ENCODE measurements at regions not wholly inside any gene's neighbourhood (a gene's known extent, or its start where the extent isn't known, plus 50 kb on each side); places are given as distances from the start of the nearest gene placed in this dataset.

- no peak overlapping the region for H3K27ac Mint-ChIP-seq
- no peaks in the 10 kb centered on the region for H3K36me3 Mint-ChIP-seq (ENCODE audit: low read depth)
- ATAC-seq: no peak
- POLR2A ChIA-PET: no interaction called here
- H3K4me1 Mint-ChIP-seq: no peaks in the 10 kb centered on the region
- CTCF ChIA-PET: no interaction called here
- DNase-seq: no peak
- H3K4me3 Mint-ChIP-seq: no peak overlapping the region
- peaks cover 1% of the 10 kb centered on the region for H3K9me3 Mint-ChIP-seq (ENCODE audit: low read depth)
- H3K27me3 Mint-ChIP-seq: no peaks in the 10 kb centered on the region
- intact Hi-C loops (cut with DNase I, micrococcal nuclease): no loop called here
Observed at GRCh38 chr5:105905392-105905791, 1765.3 kb downstream of the EFNA5 start.

DNA sequence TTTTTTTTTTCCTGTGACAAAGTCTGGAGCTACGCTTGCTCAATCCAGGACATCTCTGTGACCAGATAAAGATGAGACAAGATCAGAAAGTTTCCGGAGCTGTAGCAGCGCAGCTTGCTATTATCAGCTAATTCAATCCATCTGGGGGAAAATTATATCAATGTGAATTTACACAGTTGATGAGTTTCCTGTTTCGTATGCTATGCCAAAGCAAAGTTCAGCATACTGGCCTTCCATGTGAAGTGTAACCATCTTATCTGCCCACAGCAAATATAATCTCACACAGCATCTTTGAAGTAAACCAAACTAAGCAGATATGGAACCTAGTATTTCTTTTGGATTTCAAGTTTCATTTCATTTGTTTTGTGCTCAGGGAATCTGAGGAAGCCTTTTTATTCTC, 1767.7 kb downstream of the EFNA5 start:
- POLR2A ChIA-PET: no interaction called here
- no peak overlapping the region for H3K4me3 Mint-ChIP-seq
- H3K9me3 Mint-ChIP-seq (ENCODE audit: low read depth): peaks cover under 1% of the 10 kb centered on the region
- intact Hi-C loops (cut with DNase I, micrococcal nuclease): no loop called here
- DNase-seq: no peak
- no peak for ATAC-seq
- no peaks in the 10 kb centered on the region for H3K27me3 Mint-ChIP-seq
- no peak overlapping the region for H3K27ac Mint-ChIP-seq
- H3K36me3 Mint-ChIP-seq (ENCODE audit: low read depth): no peaks in the 10 kb centered on the region
- CTCF ChIA-PET: no interaction called here
- no peaks in the 10 kb centered on the region for H3K4me1 Mint-ChIP-seq

- POLR2A ChIA-PET: no interaction called here
- no peaks in the 10 kb centered on the region for H3K9me3 Mint-ChIP-seq (ENCODE audit: low read depth)
- no peak for DNase-seq
- CTCF ChIA-PET: no interaction called here
- no peaks in the 10 kb centered on the region for H3K4me1 Mint-ChIP-seq
- ATAC-seq: no peak
- H3K27ac Mint-ChIP-seq: no peak overlapping the region
- no peaks in the 10 kb centered on the region for H3K36me3 Mint-ChIP-seq (ENCODE audit: low read depth)
- no peaks in the 10 kb centered on the region for H3K27me3 Mint-ChIP-seq
- intact Hi-C loops (cut with DNase I, micrococcal nuclease): no loop called here
- no peak overlapping the region for H3K4me3 Mint-ChIP-seq
Observed at GRCh38 chr5:105899726-105900125, 1771.0 kb downstream of the EFNA5 start.

- ChIA-PET CTCF (interaction anchor here (0.6 kb wide), 1 partner anchor 90 kb away, joined by 3 read pairs; no protein-coding TSS in a partner anchor), POLR2A (no interaction called here)
- ATAC-seq: no peak
- no peak for DNase-seq
- H3K36me3 Mint-ChIP-seq (ENCODE audit: low read depth): no peaks in the 10 kb centered on the region
- H3K27me3 Mint-ChIP-seq: no peaks in the 10 kb centered on the region
- H3K4me3 Mint-ChIP-seq: no peak overlapping the region
- H3K27ac Mint-ChIP-seq: no peak overlapping the region
- intact Hi-C loops (cut with DNase I, micrococcal nuclease): no loop called here
- H3K4me1 Mint-ChIP-seq: no peaks in the 10 kb centered on the region
- no peaks in the 10 kb centered on the region for H3K9me3 Mint-ChIP-seq (ENCODE audit: low read depth)
Observed at GRCh38 chr5:105898183-105898582, 1772.6 kb downstream of the EFNA5 start.

DNA sequence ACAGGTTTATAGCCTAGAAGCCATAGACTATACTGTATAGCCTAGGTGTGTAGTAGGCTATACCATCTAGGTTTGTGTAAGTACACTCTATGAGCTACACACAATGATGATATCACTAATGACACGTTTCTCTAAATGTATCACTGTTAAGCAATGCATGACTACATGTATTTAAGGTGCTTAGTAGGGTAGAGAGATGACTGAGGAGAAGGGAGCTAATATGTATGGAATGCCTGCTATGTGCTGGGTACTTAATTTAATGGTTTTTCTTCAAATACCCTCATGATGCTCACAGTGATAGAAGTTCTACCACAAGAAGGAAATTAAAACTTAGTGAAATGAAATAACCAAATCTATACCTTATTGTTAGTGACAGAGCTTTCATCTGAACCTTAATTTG, 1785.5 kb downstream of the EFNA5 start:
- intact Hi-C loops (cut with DNase I, micrococcal nuclease): no loop called here
- no peak overlapping the region for H3K4me3 Mint-ChIP-seq
- POLR2A ChIA-PET: no interaction called here

DNA sequence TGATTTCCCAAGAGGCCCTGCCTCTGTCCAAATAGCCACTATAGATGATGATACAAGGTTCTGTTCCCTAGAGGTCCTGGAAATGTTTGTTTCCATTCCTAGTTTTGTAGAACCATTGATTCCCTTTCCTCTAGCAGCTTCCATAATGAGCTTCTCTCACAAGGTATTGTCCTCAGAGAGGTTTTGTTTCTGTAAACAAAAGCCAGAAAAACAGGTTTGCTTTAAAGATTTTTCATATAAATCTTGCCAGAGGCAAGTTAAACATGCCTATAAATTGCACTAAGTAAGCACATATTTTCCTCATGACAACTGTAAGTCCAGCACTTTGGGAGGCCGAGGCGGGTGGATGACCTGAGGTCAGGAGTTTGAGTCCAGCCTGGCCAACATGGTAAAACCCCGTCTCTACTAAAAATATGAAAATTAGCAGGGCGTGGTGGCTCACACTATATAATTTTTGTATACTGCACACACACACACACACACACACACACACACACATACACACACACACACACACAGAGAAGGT, 1787.7 kb downstream of the EFNA5 start:
- Mint-ChIP-seq H3K4me3 (no peak overlapping the region), H3K36me3 (ENCODE audit: low read depth) (no peaks in the 10 kb centered on the region), H3K27me3 (no peaks in the 10 kb centered on the region)

More for the DNA sequence above, 1785.5 kb downstream of the EFNA5 start:
- DNase-seq (no peak), ATAC-seq (no peak)
- H3K27me3 Mint-ChIP-seq: no peaks in the 10 kb centered on the region
- no peak overlapping the region for H3K27ac Mint-ChIP-seq
- peaks cover 4% of the 10 kb centered on the region for H3K9me3 Mint-ChIP-seq (ENCODE audit: low read depth)
- CTCF ChIA-PET: no interaction called here
- H3K4me1 Mint-ChIP-seq: no peaks in the 10 kb centered on the region
- H3K36me3 Mint-ChIP-seq (ENCODE audit: low read depth): no peaks in the 10 kb centered on the region

DNA sequence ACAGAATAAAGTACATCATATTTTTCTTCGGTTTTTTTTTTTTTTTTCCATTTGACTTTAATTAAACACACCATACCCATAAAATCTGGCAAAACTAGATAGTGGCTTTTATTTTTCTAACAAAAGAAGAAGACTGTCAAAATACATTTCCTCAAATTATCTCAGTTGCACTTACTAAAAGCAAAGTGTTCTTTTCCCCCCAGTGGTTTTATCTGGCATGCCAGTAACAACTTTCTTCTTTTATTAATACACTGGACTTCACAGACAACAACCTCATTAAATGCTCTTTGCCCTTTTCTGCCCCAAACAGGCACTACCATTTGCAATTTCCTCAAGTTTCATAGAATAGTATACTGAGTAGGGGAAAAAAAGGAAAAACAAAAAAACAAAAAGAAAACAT, 1792.3 kb downstream of the EFNA5 start:
- Mint-ChIP-seq H3K27ac (no peak overlapping the region), H3K36me3 (ENCODE audit: low read depth) (no peaks in the 10 kb centered on the region), H3K4me1 (no peaks in the 10 kb centered on the region), H3K4me3 (no peak overlapping the region), H3K9me3 (ENCODE audit: low read depth) (peaks cover 1% of the 10 kb centered on the region), H3K27me3 (no peaks in the 10 kb centered on the region)
- DNase-seq: no peak
- ATAC-seq: no peak
- ChIA-PET POLR2A (no interaction called here), CTCF (no interaction called here)
- intact Hi-C loops (cut with DNase I, micrococcal nuclease): no loop called here

More for the DNA sequence above, 1787.7 kb downstream of the EFNA5 start:
- no peak for DNase-seq
- Mint-ChIP-seq H3K4me1 (no peaks in the 10 kb centered on the region), H3K27ac (no peak overlapping the region), H3K9me3 (ENCODE audit: low read depth) (peaks cover 4% of the 10 kb centered on the region)
- CTCF ChIA-PET: no interaction called here
- intact Hi-C loops (cut with DNase I, micrococcal nuclease): no loop called here
- POLR2A ChIA-PET: no interaction called here
- ATAC-seq: no peak

DNA sequence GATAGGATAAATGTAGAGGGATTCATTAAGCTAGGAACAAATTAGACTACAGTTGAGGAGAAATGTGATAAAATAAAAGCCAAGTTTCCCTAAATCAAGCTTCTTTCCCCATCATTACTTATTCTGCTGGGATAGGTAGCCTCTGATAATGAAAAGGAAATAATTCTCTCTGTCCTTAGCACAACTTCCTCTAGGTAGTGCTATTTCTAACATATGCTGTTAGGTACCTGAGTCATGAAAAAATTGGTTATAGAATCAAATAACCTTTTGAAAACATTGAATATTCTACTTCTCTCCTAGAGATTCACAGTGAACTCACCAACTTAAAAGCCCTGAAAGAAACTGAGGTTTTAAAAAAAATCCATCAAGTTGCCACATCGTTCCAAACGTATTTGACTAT, 1793.1 kb downstream of the EFNA5 start:
- intact Hi-C loops (cut with DNase I, micrococcal nuclease): no loop called here
- Mint-ChIP-seq H3K4me3 (no peak overlapping the region), H3K27ac (no peak overlapping the region), H3K36me3 (ENCODE audit: low read depth) (no peaks in the 10 kb centered on the region), H3K9me3 (ENCODE audit: low read depth) (peaks cover 3% of the 10 kb centered on the region), H3K27me3 (no peaks in the 10 kb centered on the region), H3K4me1 (no peaks in the 10 kb centered on the region)
- ATAC-seq (no peak), DNase-seq (no peak)
- POLR2A ChIA-PET: no interaction called here
- CTCF ChIA-PET: no interaction called here

GRCh38 chr5:105874316-105874715, 1796.4 kb downstream of the EFNA5 start:
- Mint-ChIP-seq H3K36me3 (ENCODE audit: low read depth) (no peaks in the 10 kb centered on the region), H3K27ac (no peak overlapping the region), H3K9me3 (ENCODE audit: low read depth) (peaks cover 6% of the 10 kb centered on the region), H3K4me1 (no peaks in the 10 kb centered on the region), H3K27me3 (no peaks in the 10 kb centered on the region), H3K4me3 (no peak overlapping the region)
- ATAC-seq: no peak
- CTCF ChIA-PET: no interaction called here
- POLR2A ChIA-PET: no interaction called here
- DNase-seq: no peak
- intact Hi-C loops (cut with DNase I, micrococcal nuclease): no loop called here

- ATAC-seq (no peak), DNase-seq (no peak)
- intact Hi-C loops (cut with DNase I, micrococcal nuclease): no loop called here
- ChIA-PET CTCF (no interaction called here), POLR2A (no interaction called here)
- Mint-ChIP-seq H3K36me3 (ENCODE audit: low read depth) (no peaks in the 10 kb centered on the region), H3K4me1 (no peaks in the 10 kb centered on the region), H3K4me3 (no peak overlapping the region), H3K27ac (no peak overlapping the region), H3K27me3 (no peaks in the 10 kb centered on the region), H3K9me3 (ENCODE audit: low read depth) (peaks cover 6% of the 10 kb centered on the region)
Observed at GRCh38 chr5:105872569-105873270, 1798.0 kb downstream of the EFNA5 start.

DNA sequence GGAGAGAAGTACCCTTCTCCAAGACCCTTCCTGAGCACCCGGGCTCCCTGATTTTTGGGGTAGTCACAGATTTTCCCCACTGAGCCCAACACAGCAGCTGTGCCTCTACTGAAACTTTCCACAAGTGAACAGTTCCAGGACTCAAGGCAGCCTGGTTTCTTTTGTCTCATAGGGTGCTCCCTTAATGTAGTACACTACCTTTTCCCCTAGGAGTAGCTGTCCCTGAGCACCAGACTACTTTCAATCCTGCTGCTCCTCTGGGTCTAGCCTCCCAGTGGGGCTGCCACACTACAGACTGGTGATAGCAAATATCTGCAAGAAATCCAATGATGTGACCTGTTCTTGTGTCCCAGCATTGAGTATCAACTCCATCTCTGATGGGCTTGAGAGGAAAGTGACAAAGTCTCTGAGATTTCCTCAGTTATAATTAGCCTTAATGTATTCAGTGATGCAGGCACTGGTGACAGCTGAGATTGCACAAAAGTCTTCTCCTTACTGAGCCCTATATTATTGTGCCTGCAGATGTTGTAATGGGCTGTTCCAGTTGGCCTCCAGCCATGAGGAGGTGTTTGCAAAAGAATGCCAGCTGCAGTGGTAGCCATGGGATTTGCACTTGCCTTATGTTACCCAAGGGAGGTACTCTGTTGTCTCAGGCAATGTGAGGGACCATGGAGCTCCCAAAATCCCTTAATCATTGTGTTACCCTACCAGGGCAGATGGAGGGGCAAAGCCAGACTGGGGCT, 1802.5 kb downstream of the EFNA5 start:
- H3K36me3 Mint-ChIP-seq (ENCODE audit: low read depth): no peaks in the 10 kb centered on the region
- POLR2A ChIA-PET: no interaction called here
- no peak for ATAC-seq

GRCh38 chr5:105865834-105866233, 1804.9 kb downstream of the EFNA5 start:
- H3K36me3 Mint-ChIP-seq (ENCODE audit: low read depth): no peaks in the 10 kb centered on the region
- H3K4me1 Mint-ChIP-seq: no peaks in the 10 kb centered on the region
- CTCF ChIA-PET: no interaction called here

More for the DNA sequence above, 1802.5 kb downstream of the EFNA5 start:
- Mint-ChIP-seq H3K27ac (no peak overlapping the region), H3K27me3 (no peaks in the 10 kb centered on the region), H3K9me3 (ENCODE audit: low read depth) (peaks cover 10% of the 10 kb centered on the region), H3K4me1 (no peaks in the 10 kb centered on the region), H3K4me3 (no peak overlapping the region)
- intact Hi-C loops (cut with DNase I, micrococcal nuclease): no loop called here
- CTCF ChIA-PET: no interaction called here
- no peak for DNase-seq

More at GRCh38 chr5:105865834-105866233, 1804.9 kb downstream of the EFNA5 start:
- no peak for DNase-seq
- intact Hi-C loops (cut with DNase I, micrococcal nuclease): no loop called here
- Mint-ChIP-seq H3K27ac (no peak overlapping the region), H3K9me3 (ENCODE audit: low read depth) (peaks cover 9% of the 10 kb centered on the region), H3K4me3 (no peak overlapping the region), H3K27me3 (no peaks in the 10 kb centered on the region)
- no peak for ATAC-seq
- POLR2A ChIA-PET: no interaction called here
